Thyroid gland (tissue), 4 donors: ENCODE measurements at regions not wholly inside any gene's neighbourhood (a gene's known extent, or its start where the extent isn't known, plus 50 kb on each side); places are given as distances from the start of the nearest gene placed in this dataset.

Source experiments
- CTCF ChIP-seq, 6 experiments: fragments of 200-600 bp in 3 of 6; fragments of 450-650 bp in 3 of 6; sonication (generic) in 3 of 6; IDR thresholded peaks; one replicate each; pipeline ENCODE4 v1.5.1; 2016 to 2019; ENCODE audit warnings: antibody characterized with exemption in 6 of 6, mild to moderate bottlenecking in 2 of 6, inconsistent platforms in 1 of 6, moderate library complexity in 1 of 6
- POLR2A ChIP-seq, 2 donors: fragments of 450-650 bp; IDR thresholded peaks; one replicate each; pipeline ENCODE4 v1.6.1; 2017; ENCODE audit warnings: antibody characterized with exemption in 2 of 2, mild to moderate bottlenecking in 2 of 2, moderate library complexity in 1 of 2

DNA sequence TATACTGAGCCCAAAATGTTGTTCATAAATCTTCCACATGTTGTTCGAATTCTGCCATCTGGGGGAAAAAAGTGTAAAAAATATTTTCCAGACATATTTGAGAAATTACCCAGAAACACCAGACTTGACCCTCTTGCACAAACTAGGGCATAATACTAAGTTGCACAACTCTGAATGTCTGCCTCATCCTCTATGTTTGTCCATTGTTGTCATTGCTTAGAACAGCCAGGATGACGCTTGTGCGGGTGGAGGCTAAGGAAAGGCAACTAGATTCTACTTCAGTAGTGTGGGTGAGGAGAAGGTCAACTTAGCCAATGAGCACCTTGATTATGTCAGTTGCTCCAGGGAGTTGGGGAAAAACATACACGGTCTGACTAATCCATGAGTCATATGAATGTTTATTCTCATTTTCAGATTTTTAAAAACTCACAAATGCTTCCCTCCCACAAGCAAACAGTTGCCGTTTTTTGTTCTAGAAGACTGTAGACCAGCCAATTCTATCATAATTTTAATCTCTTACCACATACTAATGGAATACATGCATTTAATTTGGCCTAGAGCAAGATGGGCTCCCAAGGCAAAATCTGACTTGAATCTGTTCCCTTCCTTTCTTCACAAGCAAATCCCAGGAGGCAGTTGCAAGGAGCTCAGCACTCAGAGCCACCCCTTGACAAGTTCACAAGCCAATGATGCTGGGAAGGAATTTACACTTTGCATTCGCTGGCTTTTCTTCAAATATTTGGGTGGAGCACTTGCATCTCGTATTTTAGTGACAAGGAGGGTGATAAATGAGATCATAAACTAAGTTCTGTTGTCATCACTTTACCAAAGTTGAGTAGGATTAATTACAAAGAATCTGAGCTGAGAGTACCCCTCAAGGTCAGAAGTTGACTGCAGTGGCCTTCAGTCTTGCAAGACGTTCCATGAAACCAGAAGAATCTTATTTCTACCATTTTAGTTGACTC is 163.2 kb upstream of the TWIST2 start:
- no peak for TF ChIP-seq CTCF (IDR thresholded peaks at IDR 0.05)
- no peak for TF ChIP-seq POLR2A (IDR thresholded peaks at IDR 0.05)
